Sigmoid colon (tissue), 4 donors: ENCODE measurements at regions not wholly inside any gene's neighbourhood (a gene's known extent, or its start where the extent isn't known, plus 50 kb on each side); places are given as distances from the start of the nearest gene placed in this dataset.
"Not testable (repeated sequence)": the region's sequence is repeated elsewhere in the genome, so short reads cannot be mapped to it uniquely, and the experiment has no call there.

Source experiments
- POLR2AphosphoS5 ChIP-seq, 4 donors: sonication (generic); formaldehyde crosslinking; IDR thresholded peaks; one replicate each; pipeline ENCODE4 v1.6.1; 2017; ENCODE audit warnings: antibody characterized with exemption in 4 of 4
- TF ChIP-seq, protein P1 (sequence below), 4 experiments: fragments of 450-650 bp in 3 of 4; fragments of 200-600 bp in 1 of 4; IDR thresholded peaks; one replicate each; pipeline ENCODE4 v1.5.1; 2016 to 2019; ENCODE audit warnings: antibody characterized with exemption in 4 of 4, mild to moderate bottlenecking in 3 of 4, moderate library complexity in 2 of 4

GRCh38 chr15:22201993-22202659, 121.8 kb downstream of the OR4M2 start:
- TF ChIP-seq, protein P1, sequence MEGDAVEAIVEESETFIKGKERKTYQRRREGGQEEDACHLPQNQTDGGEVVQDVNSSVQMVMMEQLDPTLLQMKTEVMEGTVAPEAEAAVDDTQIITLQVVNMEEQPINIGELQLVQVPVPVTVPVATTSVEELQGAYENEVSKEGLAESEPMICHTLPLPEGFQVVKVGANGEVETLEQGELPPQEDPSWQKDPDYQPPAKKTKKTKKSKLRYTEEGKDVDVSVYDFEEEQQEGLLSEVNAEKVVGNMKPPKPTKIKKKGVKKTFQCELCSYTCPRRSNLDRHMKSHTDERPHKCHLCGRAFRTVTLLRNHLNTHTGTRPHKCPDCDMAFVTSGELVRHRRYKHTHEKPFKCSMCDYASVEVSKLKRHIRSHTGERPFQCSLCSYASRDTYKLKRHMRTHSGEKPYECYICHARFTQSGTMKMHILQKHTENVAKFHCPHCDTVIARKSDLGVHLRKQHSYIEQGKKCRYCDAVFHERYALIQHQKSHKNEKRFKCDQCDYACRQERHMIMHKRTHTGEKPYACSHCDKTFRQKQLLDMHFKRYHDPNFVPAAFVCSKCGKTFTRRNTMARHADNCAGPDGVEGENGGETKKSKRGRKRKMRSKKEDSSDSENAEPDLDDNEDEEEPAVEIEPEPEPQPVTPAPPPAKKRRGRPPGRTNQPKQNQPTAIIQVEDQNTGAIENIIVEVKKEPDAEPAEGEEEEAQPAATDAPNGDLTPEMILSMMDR (IDR thresholded peaks at IDR 0.05), result not testable (repeated sequence)
- TF ChIP-seq POLR2AphosphoS5 (IDR thresholded peaks at IDR 0.05), result not testable (repeated sequence)
